HG03521 (cell line): ENCODE measurements at regions not wholly inside any gene's neighbourhood (a gene's known extent, or its start where the extent isn't known, plus 50 kb on each side); places are given as distances from the start of the nearest gene placed in this dataset.
"Not testable (repeated sequence)": the region's sequence is repeated elsewhere in the genome, so short reads cannot be mapped to it uniquely, and the experiment has no call there.

Experiments
- ATAC-seq: cut with Tn5 transposase; IDR thresholded peaks from one replicate; pipeline ENCODE4 v1.9.1; 2021; ENCODE audit warnings: mild to moderate bottlenecking, moderate library complexity; ENCODE audit not compliant: unreplicated experiment

GRCh38 chr16:63896383-63897109 lies 1225.3 kb downstream of the CDH11 start:
- ATAC-seq: no peak

- no peak for ATAC-seq
Measured at GRCh38 chr16:63890723-63891122, 1231.1 kb downstream of the CDH11 start.

GRCh38 chr16:63890081-63890480 lies 1231.8 kb downstream of the CDH11 start:
- no peak for ATAC-seq

- no peak for ATAC-seq
Measured at GRCh38 chr16:63883091-63883490, 1238.8 kb downstream of the CDH11 start.

- no peak for ATAC-seq
Measured at GRCh38 chr16:63882576-63882975, 1239.3 kb downstream of the CDH11 start.

- ATAC-seq: no peak
Measured at GRCh38 chr16:63880948-63881347, 1240.9 kb downstream of the CDH11 start.

- ATAC-seq: no peak
Measured at GRCh38 chr16:63877401-63877800, 1244.5 kb downstream of the CDH11 start.

GRCh38 chr16:63876103-63876502 lies 1245.8 kb downstream of the CDH11 start:
- ATAC-seq: no peak

- not testable (repeated sequence) for ATAC-seq
Measured at GRCh38 chr16:63860700-63861099, 1261.2 kb downstream of the CDH11 start.

- no peak for ATAC-seq
Measured at GRCh38 chr16:63856537-63856936, 1265.3 kb downstream of the CDH11 start.

- ATAC-seq: no peak
Measured at GRCh38 chr16:63850979-63851378, 1270.9 kb downstream of the CDH11 start.

GRCh38 chr16:63841271-63841670 lies 1280.6 kb downstream of the CDH11 start:
- no peak for ATAC-seq

GRCh38 chr16:63830061-63830460 lies 1291.8 kb downstream of the CDH11 start:
- ATAC-seq: no peak

- no peak for ATAC-seq
Measured at GRCh38 chr16:63822818-63823217, 1299.0 kb downstream of the CDH11 start.

GRCh38 chr16:63816276-63816675 lies 1305.6 kb downstream of the CDH11 start:
- ATAC-seq: no peak

- no peak for ATAC-seq
Measured at GRCh38 chr16:63813862-63814261, 1308.0 kb downstream of the CDH11 start.

GRCh38 chr16:63808730-63809129 lies 1313.1 kb downstream of the CDH11 start:
- no peak for ATAC-seq

GRCh38 chr16:63806794-63807506 lies 1314.9 kb downstream of the CDH11 start:
- no peak for ATAC-seq

GRCh38 chr16:63804126-63804525 lies 1317.7 kb downstream of the CDH11 start:
- no peak for ATAC-seq

- ATAC-seq: no peak
Measured at GRCh38 chr16:63789603-63790002, 1332.3 kb downstream of the CDH11 start.

GRCh38 chr16:63787014-63787413 lies 1334.8 kb downstream of the CDH11 start:
- ATAC-seq: no peak

GRCh38 chr16:63785170-63785569 lies 1336.7 kb downstream of the CDH11 start:
- ATAC-seq: no peak
